ENCODE measurements at regions not wholly inside any gene's neighbourhood (a gene's known extent, or its start where the extent isn't known, plus 50 kb on each side); places are given as distances from the start of the nearest gene placed in this dataset.
"Not testable (repeated sequence)": the region's sequence is repeated elsewhere in the genome, so short reads cannot be mapped to it uniquely, and the experiment has no call there.

- no peak for DNase-seq
These were observed 96.2 kb downstream of the FASLG start for GRCh38 chr1:172755099-172755498.

- no peak for DNase-seq
These were observed 97.1 kb downstream of the FASLG start for GRCh38 chr1:172756024-172756423.

- DNase-seq, result no peak
These were observed 99.4 kb downstream of the FASLG start for GRCh38 chr1:172758259-172758658.

- DNase-seq, result no peak
These were observed 101.2 kb downstream of the FASLG start for GRCh38 chr1:172760121-172760520.

- DNase-seq, result no peak
These were observed 102.9 kb downstream of the FASLG start for GRCh38 chr1:172761581-172762486.

- no peak for DNase-seq
These were observed 104.2 kb downstream of the FASLG start for GRCh38 chr1:172763057-172763456.

GRCh38 chr1:172764378-172764777 is 105.5 kb downstream of the FASLG start:
- peak in 2 of 3 experiments; percentile 12 to 28 for DNase-seq

- DNase-seq, result no peak
These were observed 107.6 kb downstream of the FASLG start for GRCh38 chr1:172766462-172766861.

- no peak for DNase-seq
These were observed 111.2 kb downstream of the FASLG start for GRCh38 chr1:172770071-172770470.

GRCh38 chr1:172774561-172774960 is 115.7 kb downstream of the FASLG start:
- DNase-seq, result no peak

- DNase-seq, result no peak
These were observed 116.7 kb downstream of the FASLG start for GRCh38 chr1:172775606-172776005.

- no peak for DNase-seq
These were observed 117.2 kb downstream of the FASLG start for GRCh38 chr1:172776071-172776470.

- DNase-seq, result no peak
These were observed 118.9 kb downstream of the FASLG start for GRCh38 chr1:172777767-172778166.

GRCh38 chr1:172778456-172779455 is 119.9 kb downstream of the FASLG start:
- peak in 1 of 3 experiments; percentile 5 for DNase-seq

- DNase-seq, result no peak
These were observed 120.6 kb downstream of the FASLG start for GRCh38 chr1:172779491-172779890.

GRCh38 chr1:172781513-172782140 is 122.7 kb downstream of the FASLG start:
- no peak for DNase-seq

- no peak for DNase-seq
These were observed 130.9 kb downstream of the FASLG start for GRCh38 chr1:172789840-172790239.

GRCh38 chr1:172790245-172790644 is 131.3 kb downstream of the FASLG start:
- no peak for DNase-seq

- no peak for DNase-seq
These were observed 134.9 kb downstream of the FASLG start for GRCh38 chr1:172793823-172794222.

- no peak for DNase-seq
These were observed 136.8 kb downstream of the FASLG start for GRCh38 chr1:172795741-172796140.

GRCh38 chr1:172799804-172800203 is 140.9 kb downstream of the FASLG start:
- DNase-seq, result not testable (repeated sequence)

GRCh38 chr1:172801771-172802322 is 142.9 kb downstream of the FASLG start:
- DNase-seq, result no peak

- DNase-seq, result no peak
These were observed 150.8 kb downstream of the FASLG start for GRCh38 chr1:172809750-172810149.
